NCI-H187 treated with DMSO at 0.1 percent for 48 hours (cell line): ENCODE measurements at regions not wholly inside any gene's neighbourhood (a gene's known extent, or its start where the extent isn't known, plus 50 kb on each side); places are given as distances from the start of the nearest gene placed in this dataset.
"Not testable (repeated sequence)": the region's sequence is repeated elsewhere in the genome, so short reads cannot be mapped to it uniquely, and the experiment has no call there.

Experiments
- DNase-seq: peaks from one replicate; lab custom pipeline; 2025; lab: John Stamatoyannopoulos, UW

GRCh38 chr4:77220828-77221613 lies 64.0 kb downstream of the CCNG2 start:
- DNase-seq, result peak; percentile 68

GRCh38 chr4:77225022-77225421 lies 68.0 kb downstream of the CCNG2 start:
- no peak for DNase-seq

- no peak for DNase-seq
These were observed 70.1 kb downstream of the CCNG2 start for GRCh38 chr4:77226939-77227705.

- no peak for DNase-seq
These were observed 72.4 kb downstream of the CCNG2 start for GRCh38 chr4:77229433-77229832.

- no peak for DNase-seq
These were observed 75.6 kb downstream of the CCNG2 start for GRCh38 chr4:77232653-77233052.

- DNase-seq, result no peak
These were observed 78.4 kb downstream of the CCNG2 start for GRCh38 chr4:77235289-77235854.

GRCh38 chr4:77236806-77237205 lies 79.8 kb downstream of the CCNG2 start:
- DNase-seq, result no peak

GRCh38 chr4:77240469-77241066 lies 83.6 kb downstream of the CCNG2 start:
- DNase-seq, result peak; percentile 32

GRCh38 chr4:77248805-77249204 lies 91.8 kb downstream of the CCNG2 start:
- no peak for DNase-seq

- no peak for DNase-seq
These were observed 94.7 kb downstream of the CCNG2 start for GRCh38 chr4:77251751-77252150.

GRCh38 chr4:77263247-77263646 lies 106.2 kb downstream of the CCNG2 start:
- DNase-seq, result no peak

GRCh38 chr4:77263976-77264375 lies 107.0 kb downstream of the CCNG2 start:
- not testable (repeated sequence) for DNase-seq

GRCh38 chr4:77264826-77265225 lies 107.8 kb downstream of the CCNG2 start:
- DNase-seq, result no peak

- peak; percentile 81 for DNase-seq
These were observed 111.1 kb downstream of the CCNG2 start for GRCh38 chr4:77268108-77268507.

GRCh38 chr4:77269505-77269904 lies 112.5 kb downstream of the CCNG2 start:
- no peak for DNase-seq

- DNase-seq, result no peak
These were observed 116.4 kb downstream of the CCNG2 start for GRCh38 chr4:77273412-77273811.

GRCh38 chr4:77279114-77279513 lies 122.1 kb downstream of the CCNG2 start:
- not testable (repeated sequence) for DNase-seq

- no peak for DNase-seq
These were observed 125.3 kb downstream of the CCNG2 start for GRCh38 chr4:77282305-77282704.

- DNase-seq, result no peak
These were observed 127.0 kb downstream of the CCNG2 start for GRCh38 chr4:77284036-77284435.

- DNase-seq, result no peak
These were observed 129.9 kb downstream of the CCNG2 start for GRCh38 chr4:77286906-77287305.

GRCh38 chr4:77293426-77293825 lies 136.4 kb downstream of the CCNG2 start:
- DNase-seq, result no peak

GRCh38 chr4:77300996-77301395 lies 144.0 kb downstream of the CCNG2 start:
- DNase-seq, result not testable (repeated sequence)

- DNase-seq, result no peak
These were observed 148.8 kb downstream of the CCNG2 start for GRCh38 chr4:77305766-77306165.
